ENCODE measurements at regions not wholly inside any gene's neighbourhood (a gene's known extent, or its start where the extent isn't known, plus 50 kb on each side); places are given as distances from the start of the nearest gene placed in this dataset.

DNA sequence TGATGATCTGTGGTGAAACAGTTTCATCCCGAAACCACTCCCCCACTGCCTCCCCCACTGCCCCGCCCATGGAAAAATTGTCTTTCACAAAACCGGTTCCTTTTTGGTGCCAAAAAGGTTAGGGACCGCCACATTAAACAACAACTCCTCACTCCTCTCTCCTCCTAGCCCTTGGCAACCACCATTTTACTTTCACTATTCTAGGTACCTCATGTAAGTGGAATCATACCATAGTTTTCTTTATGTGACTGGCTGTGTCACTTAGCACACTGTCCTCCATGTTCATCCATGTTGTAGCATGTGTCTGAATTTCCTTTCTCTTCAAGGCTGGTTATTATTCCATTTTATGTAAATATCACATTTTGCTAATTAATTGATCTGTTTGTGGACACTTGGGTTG is 99.3 kb downstream of the UTRN start:
- TF ChIP-seq, protein P1, sequence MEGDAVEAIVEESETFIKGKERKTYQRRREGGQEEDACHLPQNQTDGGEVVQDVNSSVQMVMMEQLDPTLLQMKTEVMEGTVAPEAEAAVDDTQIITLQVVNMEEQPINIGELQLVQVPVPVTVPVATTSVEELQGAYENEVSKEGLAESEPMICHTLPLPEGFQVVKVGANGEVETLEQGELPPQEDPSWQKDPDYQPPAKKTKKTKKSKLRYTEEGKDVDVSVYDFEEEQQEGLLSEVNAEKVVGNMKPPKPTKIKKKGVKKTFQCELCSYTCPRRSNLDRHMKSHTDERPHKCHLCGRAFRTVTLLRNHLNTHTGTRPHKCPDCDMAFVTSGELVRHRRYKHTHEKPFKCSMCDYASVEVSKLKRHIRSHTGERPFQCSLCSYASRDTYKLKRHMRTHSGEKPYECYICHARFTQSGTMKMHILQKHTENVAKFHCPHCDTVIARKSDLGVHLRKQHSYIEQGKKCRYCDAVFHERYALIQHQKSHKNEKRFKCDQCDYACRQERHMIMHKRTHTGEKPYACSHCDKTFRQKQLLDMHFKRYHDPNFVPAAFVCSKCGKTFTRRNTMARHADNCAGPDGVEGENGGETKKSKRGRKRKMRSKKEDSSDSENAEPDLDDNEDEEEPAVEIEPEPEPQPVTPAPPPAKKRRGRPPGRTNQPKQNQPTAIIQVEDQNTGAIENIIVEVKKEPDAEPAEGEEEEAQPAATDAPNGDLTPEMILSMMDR (IDR thresholded peaks at IDR 0.05; ENCODE audit: low read length), result no peak
- no peak for TF ChIP-seq EZH2 (IDR thresholded peaks at IDR 0.05; ENCODE audit: borderline replicate concordance, low read length)

All from OCI-LY1 (cell line).